ENCODE measurements at regions not wholly inside any gene's neighbourhood (a gene's known extent, or its start where the extent isn't known, plus 50 kb on each side); places are given as distances from the start of the nearest gene placed in this dataset.

DNA sequence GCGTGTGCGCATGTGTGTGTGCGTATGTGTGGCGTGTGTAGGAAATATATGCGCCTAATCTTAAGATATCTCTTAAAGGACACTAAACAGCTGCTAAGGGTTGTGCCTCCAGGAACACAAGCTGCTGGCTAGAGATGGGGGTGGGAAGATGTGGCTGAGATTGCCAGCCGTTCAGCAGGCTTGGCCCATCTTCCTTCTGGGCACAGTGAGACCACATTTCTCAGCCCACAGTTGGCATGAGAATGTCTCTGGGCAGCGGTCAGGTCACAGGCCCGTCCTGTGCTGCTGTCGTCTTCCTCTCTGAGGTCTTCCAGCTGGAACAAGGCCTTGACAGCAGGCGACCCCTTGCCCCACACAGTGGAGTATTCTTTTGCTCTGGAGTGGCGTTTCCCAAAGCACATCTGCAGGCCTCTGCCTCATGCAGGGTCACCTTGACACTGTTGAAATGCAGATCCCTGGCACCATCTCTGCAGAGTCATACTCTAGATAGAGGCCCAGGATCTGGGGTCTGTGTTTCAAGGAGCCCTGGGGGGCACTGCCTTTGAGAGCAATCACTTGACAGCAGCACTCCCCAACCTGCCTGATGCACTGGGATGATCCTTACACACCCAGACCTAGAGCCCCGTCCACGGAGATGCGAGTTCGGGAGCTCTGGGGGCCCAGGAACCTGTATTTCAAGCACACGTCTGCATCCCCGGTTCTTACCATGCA lies 335.5 kb upstream of the SFSWAP start:
- TF ChIP-seq, protein P1, sequence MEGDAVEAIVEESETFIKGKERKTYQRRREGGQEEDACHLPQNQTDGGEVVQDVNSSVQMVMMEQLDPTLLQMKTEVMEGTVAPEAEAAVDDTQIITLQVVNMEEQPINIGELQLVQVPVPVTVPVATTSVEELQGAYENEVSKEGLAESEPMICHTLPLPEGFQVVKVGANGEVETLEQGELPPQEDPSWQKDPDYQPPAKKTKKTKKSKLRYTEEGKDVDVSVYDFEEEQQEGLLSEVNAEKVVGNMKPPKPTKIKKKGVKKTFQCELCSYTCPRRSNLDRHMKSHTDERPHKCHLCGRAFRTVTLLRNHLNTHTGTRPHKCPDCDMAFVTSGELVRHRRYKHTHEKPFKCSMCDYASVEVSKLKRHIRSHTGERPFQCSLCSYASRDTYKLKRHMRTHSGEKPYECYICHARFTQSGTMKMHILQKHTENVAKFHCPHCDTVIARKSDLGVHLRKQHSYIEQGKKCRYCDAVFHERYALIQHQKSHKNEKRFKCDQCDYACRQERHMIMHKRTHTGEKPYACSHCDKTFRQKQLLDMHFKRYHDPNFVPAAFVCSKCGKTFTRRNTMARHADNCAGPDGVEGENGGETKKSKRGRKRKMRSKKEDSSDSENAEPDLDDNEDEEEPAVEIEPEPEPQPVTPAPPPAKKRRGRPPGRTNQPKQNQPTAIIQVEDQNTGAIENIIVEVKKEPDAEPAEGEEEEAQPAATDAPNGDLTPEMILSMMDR (IDR thresholded peaks at IDR 0.05): no peak
- TF ChIP-seq EZH2 (IDR thresholded peaks at IDR 0.05): no peak
